ENCODE measurements at regions not wholly inside any gene's neighbourhood (a gene's known extent, or its start where the extent isn't known, plus 50 kb on each side); places are given as distances from the start of the nearest gene placed in this dataset.

DNA sequence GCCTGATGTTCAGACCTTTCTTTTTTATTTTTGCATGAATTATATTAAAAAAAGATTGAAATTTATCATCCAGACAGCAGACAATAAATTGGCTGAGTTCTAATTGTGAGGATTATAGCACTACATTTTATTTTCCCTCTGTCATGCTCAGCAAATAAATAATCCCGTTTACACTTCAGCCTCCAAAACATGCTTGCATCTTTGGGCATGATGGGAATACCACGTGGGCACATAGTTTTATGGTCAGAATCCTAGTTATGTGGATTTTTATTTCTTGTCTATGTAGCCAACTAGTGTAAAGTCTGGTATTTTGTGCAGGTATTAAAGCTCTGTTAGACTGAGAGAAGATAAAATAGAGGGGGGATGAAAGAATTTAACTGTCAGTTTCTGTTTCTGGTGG lies 276.9 kb upstream of the E2F7 start:
- DNase-seq = no peak

DNA sequence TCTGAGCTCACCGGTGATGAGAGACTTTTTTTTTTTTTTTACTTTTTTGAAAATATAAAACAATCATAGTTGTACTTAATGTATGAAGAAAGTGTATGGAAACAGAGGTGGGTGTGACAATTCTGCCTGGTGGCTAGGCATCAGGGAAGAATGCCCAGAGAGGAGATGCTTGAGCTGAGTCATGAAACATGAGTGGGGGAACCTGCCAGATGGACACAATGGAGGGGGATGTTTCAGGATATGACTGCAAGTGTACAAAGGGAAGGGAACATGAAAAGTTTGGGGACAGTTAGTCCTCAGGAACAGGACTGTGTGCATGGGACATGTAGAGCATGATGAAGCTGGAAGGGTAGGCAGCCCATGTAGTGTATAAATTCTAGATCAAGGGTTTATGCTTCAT lies 274.2 kb upstream of the E2F7 start:
- DNase-seq = no peak

DNA sequence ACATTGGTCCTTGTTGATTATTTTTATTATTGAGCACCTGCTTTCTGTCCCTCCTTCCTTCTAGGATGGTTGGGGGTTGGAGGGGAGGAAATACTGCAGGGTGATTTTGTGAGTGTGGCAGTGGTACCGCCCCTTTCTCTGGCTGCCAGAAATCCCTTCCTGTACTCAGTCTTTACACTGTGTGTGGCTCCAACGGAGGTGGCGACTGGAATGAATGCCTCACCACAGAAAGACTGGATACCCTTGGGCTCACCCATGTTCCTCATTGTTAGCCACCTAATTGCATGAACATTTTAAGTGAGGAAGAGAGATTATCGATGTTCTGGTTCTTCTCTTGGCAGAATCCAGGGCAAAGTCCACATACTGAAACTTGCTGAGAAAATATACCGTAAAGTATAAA lies 272.0 kb upstream of the E2F7 start:
- DNase-seq = no peak

DNA sequence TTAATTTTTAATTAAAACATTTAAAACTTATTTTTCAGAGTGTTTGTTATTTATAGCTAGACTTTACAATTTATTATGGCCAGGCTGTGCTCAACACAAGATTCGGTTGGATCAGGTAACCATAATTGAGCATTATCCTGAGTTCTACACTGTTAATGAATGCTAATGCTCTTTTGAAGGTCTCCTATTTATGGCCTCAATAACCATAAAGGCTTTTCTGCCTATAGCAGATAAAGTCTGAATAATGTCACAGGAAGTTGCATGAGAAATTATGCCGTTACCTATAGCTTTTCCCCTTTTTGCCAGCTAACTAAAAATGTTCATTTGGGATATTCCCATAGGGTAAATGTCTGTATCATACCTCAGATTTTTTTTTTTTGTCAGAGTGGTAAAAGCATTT lies 269.4 kb upstream of the E2F7 start:
- DNase-seq = no peak

DNA sequence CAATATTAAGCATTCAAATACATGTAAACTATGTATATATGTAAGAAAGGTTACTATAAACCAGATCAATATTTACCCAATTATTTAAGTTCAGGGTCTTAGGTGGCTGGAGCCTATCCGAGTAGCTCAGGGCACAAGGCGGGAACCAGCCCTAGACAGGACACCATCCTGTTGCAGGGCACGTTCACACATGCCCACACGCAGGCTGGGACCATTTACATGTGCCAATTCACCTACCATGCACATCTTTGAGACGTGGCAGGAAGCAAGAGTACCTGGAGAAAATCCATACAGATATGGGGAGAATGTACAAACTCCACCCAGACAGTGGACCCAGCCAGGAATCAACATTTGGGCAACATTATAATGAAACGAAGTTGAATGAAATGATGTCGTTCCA lies 263.0 kb upstream of the E2F7 start:
- DNase-seq = no peak

DNA sequence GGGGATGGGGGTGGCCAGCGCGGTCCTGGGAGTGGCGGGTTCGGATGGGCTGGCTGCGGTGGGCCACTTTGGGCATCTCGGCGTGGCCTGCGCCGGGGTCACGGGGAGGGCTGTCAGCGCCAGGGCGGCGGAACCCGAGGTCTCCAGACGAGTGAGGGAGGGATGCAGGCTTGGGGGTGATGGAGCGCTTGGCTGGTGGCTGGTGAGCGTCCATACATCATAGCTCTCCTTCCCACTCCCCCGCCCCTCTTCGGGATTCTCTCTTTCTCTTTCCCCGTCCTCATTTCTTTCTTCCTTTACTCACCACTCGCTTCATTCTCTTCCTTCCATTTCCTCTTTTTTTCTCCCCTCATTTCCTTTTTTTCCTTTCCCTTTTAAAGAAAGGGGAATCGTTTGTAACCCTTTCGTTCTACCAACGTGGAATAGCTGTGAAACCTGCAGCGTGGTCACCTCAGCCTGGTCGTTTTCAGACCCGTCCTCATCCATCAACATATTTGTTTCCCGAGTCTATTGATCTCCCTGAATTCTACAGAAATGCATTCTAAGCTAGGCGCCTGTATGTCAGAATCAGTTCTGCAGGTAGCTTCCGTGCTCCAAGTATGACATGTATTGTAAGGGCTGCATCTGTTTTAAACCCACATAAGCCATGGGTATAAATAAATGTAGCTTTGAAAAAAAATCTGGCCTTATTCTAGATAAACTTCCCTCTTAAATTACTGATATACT lies 260.3 kb upstream of the E2F7 start:
- DNase-seq = no peak

- peak; percentile 94 for DNase-seq
Observed at GRCh38 chr12:77324763-77325468, 259.5 kb upstream of the E2F7 start.

- no peak for DNase-seq
Observed at GRCh38 chr12:77324416-77324762, 259.0 kb upstream of the E2F7 start.

DNA sequence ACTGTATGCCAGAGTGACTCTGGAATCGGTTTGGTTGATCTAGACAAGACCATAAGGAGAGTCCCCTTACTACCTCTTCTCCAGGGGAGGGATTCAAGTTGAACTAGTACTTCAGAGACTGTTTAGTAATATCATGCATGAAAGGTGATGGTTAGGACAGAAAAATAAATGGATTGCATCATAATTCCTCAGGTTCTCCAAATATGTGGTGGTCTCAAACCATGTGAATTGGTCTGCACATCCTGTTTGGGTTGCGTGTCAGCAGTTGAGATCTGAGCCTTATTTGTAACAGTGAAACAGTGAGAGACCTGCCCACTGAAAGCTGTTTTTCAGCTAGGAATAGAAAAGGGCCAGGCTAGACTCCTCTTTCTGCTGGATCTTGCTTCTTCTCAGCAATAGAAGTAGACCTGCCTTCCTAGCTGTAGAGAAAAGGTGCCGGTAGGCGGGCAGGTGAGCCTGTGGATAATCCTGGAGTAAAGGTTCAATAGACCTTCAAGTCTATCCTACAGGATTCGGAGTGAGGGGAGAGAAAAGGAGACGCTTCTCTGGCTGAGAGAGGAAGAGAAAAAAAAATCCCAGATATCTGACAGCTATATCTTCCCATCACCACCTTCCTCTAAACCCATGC lies 258.5 kb upstream of the E2F7 start:
- no peak for DNase-seq

DNA sequence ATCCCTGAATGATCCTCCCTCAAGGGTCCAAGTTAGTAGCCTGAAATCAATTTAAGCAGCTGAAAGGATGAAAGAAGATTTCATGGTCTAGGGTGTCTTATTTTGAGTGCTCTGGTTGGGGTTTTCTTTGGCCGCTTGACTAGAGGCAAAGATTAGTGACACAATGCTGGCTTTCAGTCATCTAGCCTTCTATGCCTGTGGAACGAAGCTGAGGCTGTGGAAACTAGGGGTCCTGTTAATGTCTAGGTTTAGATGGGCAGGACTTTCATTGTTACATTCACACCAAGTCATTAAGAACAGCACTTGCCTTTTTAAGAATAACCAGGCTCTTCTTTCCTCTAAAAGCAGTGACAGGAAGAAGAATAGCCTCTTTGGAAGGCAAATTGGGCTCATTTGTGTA lies 253.8 kb upstream of the E2F7 start:
- DNase-seq = no peak

DNA sequence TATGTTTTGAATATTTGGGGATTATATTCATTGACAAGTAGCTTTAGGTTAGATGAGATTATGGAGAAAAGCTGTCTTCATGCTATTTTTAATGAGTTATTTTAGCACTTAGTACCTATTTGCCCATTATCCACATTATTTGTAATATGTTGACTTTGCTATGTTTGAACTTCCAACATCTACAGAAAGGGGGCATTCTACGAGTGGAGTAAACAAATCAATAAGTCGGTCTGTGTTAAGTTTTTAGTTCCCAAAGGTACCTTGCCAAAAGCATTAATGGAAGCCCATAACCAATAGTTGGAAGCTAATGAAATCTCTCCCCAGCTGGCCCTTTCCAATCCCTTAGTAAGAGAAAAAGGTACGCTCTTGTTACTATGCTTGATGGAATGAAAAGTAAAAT lies 250.0 kb upstream of the E2F7 start:
- DNase-seq = no peak

DNA sequence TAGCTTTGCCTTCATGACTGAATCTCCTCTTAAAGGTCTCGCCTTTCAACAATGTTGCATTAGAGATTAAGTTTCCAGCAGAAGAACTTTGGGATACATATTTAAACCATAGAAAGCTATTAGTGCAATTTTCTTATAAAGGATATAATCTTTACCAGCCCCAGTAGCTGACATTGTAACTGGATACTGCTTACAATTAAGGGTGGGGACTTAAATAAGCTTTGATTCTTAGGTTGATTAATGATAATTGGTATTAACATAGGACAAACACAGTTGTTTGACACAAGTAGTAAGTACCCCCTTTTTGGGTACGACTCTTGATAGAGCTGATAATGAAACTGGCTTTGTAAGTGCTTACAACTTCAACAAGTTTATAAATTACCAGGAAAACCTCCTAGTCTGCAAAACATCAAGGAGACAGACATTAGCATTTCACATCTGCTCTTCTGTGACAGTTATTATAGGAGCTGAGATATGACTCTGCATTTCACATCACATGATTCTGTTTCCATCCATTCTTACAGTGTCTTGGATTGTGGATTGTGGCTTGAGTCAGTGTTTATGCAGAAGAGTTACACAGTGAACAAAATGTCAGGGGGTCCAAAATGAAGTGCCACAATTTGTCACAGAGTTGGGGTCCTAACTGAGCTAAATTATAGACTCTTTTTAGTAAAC lies 249.1 kb upstream of the E2F7 start:
- no peak for DNase-seq

DNA sequence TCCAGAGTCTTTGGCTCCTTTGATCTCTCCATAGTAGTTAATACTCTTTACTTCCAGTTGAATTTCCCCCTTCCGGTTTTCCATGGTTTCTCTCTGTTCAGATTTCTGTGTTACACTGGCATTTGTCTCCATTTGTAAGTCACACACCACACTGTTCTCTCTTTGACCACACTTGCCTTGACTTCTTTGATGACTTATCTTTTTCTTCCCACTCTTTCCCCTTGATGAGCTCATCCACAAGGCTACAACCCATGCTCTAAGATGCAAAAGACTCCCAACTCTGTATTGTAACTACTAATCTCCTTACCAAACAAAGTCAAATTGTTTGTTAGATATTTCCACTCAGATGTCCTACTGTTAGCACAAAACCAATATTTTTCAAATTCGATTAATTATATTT lies 242.7 kb upstream of the E2F7 start:
- DNase-seq = no peak

- no peak for DNase-seq
Observed at GRCh38 chr12:77300811-77301210, 235.4 kb upstream of the E2F7 start.

DNA sequence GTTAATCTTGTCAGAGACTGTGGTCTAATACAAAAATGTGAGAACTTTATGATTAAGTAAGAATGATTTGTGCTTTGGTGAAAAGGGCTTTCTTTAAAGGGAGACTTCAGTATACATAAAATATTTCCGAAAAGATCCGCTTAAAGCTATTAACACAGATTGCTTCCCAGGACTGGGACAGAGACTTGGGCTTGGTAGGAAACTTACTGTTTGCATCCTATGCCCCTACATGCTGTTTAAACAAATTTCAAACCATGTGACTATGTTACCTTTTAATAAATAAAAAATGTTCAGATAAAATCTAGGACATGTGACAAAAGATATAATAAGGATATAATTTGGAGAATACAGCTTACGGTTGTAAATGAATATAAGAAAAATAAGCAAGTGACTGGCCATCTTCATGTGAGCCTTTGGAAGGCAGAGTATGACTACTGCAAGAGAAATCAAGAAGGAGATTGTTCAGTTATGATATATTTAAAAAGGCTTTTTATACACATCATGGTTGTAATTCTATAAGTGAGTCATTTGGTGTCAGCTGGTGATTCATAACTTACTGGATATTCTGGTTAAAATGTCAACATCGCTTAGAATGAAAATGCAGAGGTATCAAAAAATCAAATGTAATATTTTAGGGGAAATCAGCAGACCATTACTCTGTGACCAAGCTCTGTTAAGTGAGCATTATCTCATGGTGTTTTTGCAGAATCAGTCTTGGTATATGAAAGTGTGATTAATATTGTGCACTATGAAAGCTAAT lies 234.7 kb upstream of the E2F7 start:
- no peak for DNase-seq

DNA sequence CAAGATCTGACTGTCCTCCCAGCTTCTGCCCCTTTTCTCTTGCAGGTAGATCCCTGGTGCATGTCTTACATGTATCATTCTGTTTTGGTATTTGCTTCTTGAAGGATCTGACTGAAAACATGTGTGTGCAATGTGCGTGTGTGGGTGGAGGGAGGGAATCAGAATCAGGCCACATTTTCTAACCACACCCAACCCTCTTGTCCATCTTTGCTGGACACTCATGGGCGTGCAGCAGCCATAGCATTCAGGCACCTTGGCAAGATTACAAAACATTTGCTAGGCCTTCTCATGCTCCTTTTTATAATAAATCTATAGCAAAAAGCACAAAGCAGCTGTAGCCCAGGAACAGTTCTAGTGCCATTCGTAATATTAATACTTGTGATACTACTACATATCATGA lies 233.6 kb upstream of the E2F7 start:
- DNase-seq = no peak

DNA sequence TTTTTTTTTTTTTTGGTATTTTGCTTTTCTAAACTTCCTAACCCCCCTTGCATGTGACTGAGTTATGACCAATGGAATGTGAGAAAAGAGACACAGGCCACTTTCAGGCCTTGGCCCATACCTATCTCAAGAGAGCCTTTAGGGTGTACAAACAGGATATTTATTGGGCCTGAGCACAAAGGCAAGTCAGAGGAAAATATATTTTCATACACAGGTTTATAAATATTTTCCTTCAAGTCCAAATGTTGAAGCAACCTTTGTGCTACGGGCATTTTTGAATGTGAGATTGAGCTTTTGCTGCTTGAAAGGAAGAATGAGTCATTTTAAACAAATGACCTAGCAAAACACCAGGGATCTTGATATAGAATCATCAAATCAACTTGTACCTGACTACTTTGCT lies 228.6 kb upstream of the E2F7 start:
- no peak for DNase-seq

DNA sequence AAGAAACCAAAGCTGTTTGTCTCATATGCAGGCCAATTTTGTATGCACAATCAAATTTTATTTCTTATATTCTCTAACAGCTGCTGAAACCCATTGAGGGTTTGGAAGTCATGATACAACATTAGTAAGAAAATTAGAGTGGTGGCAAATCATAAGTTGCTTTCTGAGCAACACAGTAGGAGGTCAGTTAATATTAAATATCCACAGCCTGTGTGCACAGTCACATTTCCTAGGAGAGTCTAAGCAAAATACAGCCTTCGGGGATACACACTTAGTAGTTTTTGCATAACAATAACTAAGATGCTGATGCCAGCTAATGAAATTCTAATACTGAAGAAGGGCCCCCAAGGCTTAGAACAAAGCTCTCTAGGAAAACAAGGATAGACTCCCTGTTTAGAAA lies 209.6 kb upstream of the E2F7 start:
- no peak for DNase-seq

DNA sequence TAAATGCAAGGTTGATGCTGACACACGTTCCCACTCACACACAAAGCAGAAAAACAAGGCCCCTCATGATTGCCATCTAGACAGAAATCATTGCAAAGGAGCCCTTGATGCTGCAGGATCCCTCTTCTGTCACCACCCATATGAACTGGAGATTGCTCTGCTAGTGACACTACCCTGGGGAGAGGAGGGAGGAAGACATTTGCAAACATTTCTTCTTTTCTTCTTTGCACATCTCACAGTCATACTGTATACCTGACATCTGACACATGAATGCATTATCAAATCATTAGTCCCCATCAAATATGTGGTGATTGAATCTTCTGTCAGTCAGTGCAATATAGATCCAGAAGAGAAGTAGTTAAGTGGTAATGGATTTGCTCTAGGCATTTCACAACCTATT lies 208.5 kb upstream of the E2F7 start:
- DNase-seq = no peak

DNA sequence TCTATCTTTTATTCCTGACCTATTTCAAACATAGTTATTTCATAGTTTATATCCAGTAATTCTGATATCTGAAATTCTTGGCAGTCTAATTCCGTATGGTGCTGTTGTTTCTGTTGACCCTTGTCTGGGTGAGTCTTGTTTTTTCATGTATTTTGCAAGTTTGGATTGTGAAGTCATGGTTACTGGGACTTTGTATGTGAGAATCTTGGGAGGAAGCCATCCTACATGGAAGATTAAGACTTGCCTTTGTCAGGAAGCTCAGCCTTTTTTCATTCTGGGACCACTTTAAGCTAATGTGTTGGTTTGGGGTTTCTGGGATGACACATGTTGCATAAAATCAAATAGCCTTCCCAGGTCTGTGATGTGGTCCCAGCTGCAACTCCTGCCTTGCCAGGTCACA lies 191.6 kb upstream of the E2F7 start:
- no peak for DNase-seq

DNA sequence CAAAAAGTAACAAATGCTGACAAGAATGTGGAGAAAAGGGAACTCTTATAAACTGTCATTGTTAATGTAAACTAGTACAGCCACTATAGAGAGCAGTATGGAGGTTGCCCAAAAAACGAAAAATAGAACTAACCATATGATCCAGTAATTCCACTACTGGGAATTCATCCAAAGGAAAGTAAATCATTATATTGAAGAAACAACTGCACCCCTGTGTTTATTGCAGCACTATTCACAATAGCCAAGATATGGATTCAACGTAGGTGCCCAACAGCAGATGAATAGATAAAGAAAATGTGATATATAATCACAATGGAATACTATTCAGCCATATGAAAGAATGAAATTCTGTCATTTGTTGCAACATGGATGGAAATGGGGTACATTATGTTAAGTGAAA lies 188.0 kb upstream of the E2F7 start:
- no peak for DNase-seq

DNA sequence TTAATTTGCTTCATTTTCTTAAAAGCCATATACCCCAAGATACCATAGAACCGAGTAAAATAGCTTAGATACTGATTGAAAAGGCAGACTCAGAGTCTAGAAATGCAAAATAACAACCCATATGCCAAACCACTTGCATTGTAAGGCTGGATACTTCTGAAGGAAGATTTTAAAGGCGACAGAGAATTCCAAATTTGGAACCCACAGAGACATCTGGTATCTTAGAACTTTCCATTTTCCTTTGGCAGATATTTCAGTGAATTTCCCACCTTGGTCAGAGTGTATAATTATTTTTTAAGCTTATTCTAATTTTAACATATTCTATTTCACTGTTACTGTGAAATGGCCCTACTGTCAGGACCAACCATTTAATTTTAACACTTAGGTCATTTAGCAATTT lies 186.4 kb upstream of the E2F7 start:
- no peak for DNase-seq

DNA sequence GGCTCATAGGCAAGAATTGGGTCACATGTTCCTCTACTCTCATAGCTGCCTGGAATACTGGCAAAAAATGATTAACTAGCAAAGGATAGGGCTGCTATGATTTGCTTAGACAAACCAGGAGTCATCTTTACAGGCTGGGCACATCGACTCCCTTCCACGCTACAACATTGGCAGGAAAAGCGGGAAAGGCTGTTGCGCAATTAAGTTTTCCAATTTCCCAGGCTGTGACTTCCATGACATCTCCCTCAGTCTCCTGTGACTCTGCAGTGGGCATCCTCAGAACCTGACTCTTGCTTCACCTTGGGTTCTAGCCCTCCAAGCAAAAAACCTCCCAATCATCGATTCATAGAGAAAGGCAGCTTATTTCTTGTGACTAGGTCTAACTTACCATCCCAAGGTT lies 184.5 kb upstream of the E2F7 start:
- DNase-seq = no peak

Data from islet precursor cell (in vitro differentiated cells).